ENCODE measurements at regions not wholly inside any gene's neighbourhood (a gene's known extent, or its start where the extent isn't known, plus 50 kb on each side); places are given as distances from the start of the nearest gene placed in this dataset.

DNA sequence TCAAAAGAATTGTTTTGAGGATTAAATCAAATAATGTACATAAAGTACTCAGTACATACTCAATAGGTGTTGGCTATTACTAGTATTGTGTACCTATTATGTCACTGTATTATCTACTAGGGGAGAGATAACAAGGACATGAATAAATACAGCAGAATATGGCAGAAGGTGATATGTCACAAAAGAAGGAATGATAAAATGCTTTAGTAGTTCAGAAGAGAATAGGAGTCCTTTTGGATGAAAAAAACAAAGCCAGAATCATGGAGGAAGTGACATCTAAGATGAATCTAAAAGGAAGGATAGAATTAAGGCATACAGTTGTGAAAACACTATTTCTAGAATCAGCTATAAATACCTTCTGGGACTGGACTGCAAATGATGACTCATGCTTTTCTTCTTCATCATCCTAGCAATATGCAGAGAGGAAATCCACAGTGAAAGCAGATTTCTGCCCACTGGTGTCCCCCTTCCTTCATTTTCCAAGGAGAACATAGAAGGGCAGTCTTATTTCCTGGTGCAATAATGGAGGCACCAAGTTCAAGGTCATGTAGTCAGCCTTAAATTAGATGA is 98.7 kb downstream of the GLUD2 start:
- TF ChIP-seq, protein P1, sequence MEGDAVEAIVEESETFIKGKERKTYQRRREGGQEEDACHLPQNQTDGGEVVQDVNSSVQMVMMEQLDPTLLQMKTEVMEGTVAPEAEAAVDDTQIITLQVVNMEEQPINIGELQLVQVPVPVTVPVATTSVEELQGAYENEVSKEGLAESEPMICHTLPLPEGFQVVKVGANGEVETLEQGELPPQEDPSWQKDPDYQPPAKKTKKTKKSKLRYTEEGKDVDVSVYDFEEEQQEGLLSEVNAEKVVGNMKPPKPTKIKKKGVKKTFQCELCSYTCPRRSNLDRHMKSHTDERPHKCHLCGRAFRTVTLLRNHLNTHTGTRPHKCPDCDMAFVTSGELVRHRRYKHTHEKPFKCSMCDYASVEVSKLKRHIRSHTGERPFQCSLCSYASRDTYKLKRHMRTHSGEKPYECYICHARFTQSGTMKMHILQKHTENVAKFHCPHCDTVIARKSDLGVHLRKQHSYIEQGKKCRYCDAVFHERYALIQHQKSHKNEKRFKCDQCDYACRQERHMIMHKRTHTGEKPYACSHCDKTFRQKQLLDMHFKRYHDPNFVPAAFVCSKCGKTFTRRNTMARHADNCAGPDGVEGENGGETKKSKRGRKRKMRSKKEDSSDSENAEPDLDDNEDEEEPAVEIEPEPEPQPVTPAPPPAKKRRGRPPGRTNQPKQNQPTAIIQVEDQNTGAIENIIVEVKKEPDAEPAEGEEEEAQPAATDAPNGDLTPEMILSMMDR (IDR thresholded peaks at IDR 0.05) = no peak
- no peak for TF ChIP-seq REST (IDR thresholded peaks at IDR 0.05; ENCODE audit: insufficient read depth in 1 of 2, low read depth in 2 of 2, low read length in 1 of 2)
- no peak for TF ChIP-seq POLR2AphosphoS5 (IDR thresholded peaks at IDR 0.05; ENCODE audit: low read depth, low read length)

Measured in Panc1 (cell line).